CD4-positive, alpha-beta T cell (primary cell): ENCODE measurements at regions not wholly inside any gene's neighbourhood (a gene's known extent, or its start where the extent isn't known, plus 50 kb on each side); places are given as distances from the start of the nearest gene placed in this dataset.

Source experiments
- ATAC-seq: fragments of 200-7000 bp; cut with Tn5 transposase; one replicate; pipeline ENCODE4 v1.10.0; 2022; ENCODE audit warnings: mild to moderate bottlenecking; ENCODE audit not compliant: poor library complexity
- CTCF ChIA-PET: fragments of 350-600 bp; sonication (Branson Sonifier 250); formaldehyde crosslinking; loops from one replicate; lab custom pipeline; 2021; ENCODE audit warnings: antibody characterized with exemption, inconsistent platforms; lab: Charles Lee
- POLR2A ChIA-PET: fragments of 350-600 bp; sonication (Branson Sonifier 250); formaldehyde crosslinking; loops from one replicate; lab custom pipeline; 2021; ENCODE audit warnings: antibody characterized with exemption, inconsistent platforms; lab: Charles Lee
- DNase-seq, 14 experiments: peaks; one replicate each; pipeline ENCODE4 v3.0.0-alpha.2; 2013 to 2020; ENCODE audit warnings: mixed read lengths in 2 of 14
- H3K27ac ChIP-seq, 2 donors: one replicate each; pipeline versions ENCODE4 v1.5.1 to v1.7.0; 2013; ENCODE audit warnings: low read length in 2 of 2, low read depth in 1 of 2, mild to moderate bottlenecking in 1 of 2
- H3K27me3 ChIP-seq, 2 experiments: 1 replicate in 1 of 2; 2 replicates in 1 of 2; pipeline versions ENCODE4 v1.6.1 to v1.7.0; 2013; ENCODE audit warnings: low read length in 2 of 2, control low read depth in 1 of 2, mild to moderate bottlenecking in 1 of 2, moderate library complexity in 1 of 2; ENCODE audit not compliant: insufficient read depth in 2 of 2, control insufficient read depth in 1 of 2
- H3K36me3 ChIP-seq: one replicate; pipeline ENCODE4 v1.6.1; 2013; ENCODE audit warnings: low read length, control low read depth; ENCODE audit not compliant: insufficient read depth
- H3K4me1 ChIP-seq: one replicate; pipeline ENCODE4 v1.6.1; 2013; ENCODE audit warnings: low read length, control low read depth; ENCODE audit not compliant: insufficient read depth
- H3K4me3 ChIP-seq: one replicate; pipeline ENCODE4 v1.5.1; 2013; ENCODE audit warnings: mild to moderate bottlenecking, low read length, moderate library complexity
- H3K9me3 ChIP-seq, 2 experiments: 1 replicate in 1 of 2; 2 replicates in 1 of 2; pipeline versions ENCODE4 v1.6.1 to v1.7.0; 2013; ENCODE audit warnings: low read length in 2 of 2, mild to moderate bottlenecking in 2 of 2, control low read depth in 1 of 2, moderate library complexity in 1 of 2; ENCODE audit not compliant: control insufficient read depth in 1 of 2, insufficient read depth in 1 of 2
- H3K27ac Mint-ChIP-seq: one replicate; pipeline ENCODE4 v1.8.0; 2020; ENCODE audit warnings: mixed read lengths
- H3K27me3 Mint-ChIP-seq: one replicate; pipeline ENCODE4 v1.8.0; 2021; ENCODE audit warnings: mixed read lengths
- H3K36me3 Mint-ChIP-seq: one replicate; pipeline ENCODE4 v1.8.0; 2021; ENCODE audit warnings: low read depth, mixed read lengths
- H3K4me1 Mint-ChIP-seq: one replicate; pipeline ENCODE4 v1.8.0; 2021; ENCODE audit warnings: low read depth, mixed read lengths
- H3K4me3 Mint-ChIP-seq: one replicate; pipeline ENCODE4 v1.8.0; 2020; ENCODE audit warnings: mild to moderate bottlenecking, mixed read lengths
- H3K9me3 Mint-ChIP-seq: one replicate; pipeline ENCODE4 v1.8.0; 2020; ENCODE audit warnings: mixed read lengths
- intact Hi-C, 2 experiments: fragments of 100-400 bp; cut with DNase I in 1 of 2; cut with micrococcal nuclease in 1 of 2; formaldehyde crosslinking; loops; one replicate each; pipeline versions ENCODE4 v1.15.1 to v1.9.0; 2023 to 2025; cut with DNase I, micrococcal nuclease
- TF ChIP-seq, protein P1 (sequence below): fragments of 200-600 bp; IDR thresholded peaks from one replicate; pipeline ENCODE4 v1.8.0; 2022; ENCODE audit warnings: antibody characterized with exemption, mild to moderate bottlenecking

DNA sequence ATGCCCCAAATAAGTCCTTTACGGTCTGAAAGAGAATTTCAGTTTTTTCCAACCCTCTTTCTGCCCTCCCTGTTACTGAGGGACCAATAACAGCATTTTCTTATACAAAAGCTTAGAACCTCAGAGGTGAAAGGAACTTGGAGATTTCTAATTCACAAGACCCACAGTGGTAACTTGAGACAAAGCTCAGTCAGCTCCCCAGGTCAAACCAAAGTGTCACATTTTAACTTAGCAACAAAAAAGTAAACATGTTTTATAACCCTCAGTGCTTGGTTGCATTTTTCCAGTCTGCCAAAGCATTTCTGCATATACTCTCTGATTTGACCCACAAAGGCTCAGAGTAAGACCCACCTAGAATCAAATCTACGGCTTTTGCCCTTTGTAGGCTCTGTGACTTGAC is 415.2 kb downstream of the VRK1 start:
- Histone ChIP-seq H3K9me3 (no peaks in the 10 kb centered on the region), H3K36me3 (no peaks in the 10 kb centered on the region), H3K27ac (no peak overlapping the region), H3K27me3 (peaks cover 0 to 3% of the 10 kb centered on the region in 2 experiments), H3K4me1 (no peaks in the 10 kb centered on the region), H3K4me3 (no peak overlapping the region)
- ChIA-PET CTCF (no interaction called here), POLR2A (no interaction called here)
- Mint-ChIP-seq H3K4me3 (no peak overlapping the region), H3K27me3 (no peaks in the 10 kb centered on the region), H3K36me3 (no peaks in the 10 kb centered on the region), H3K4me1 (peaks cover 10% of the 10 kb centered on the region), H3K9me3 (no peaks in the 10 kb centered on the region), H3K27ac (no peak overlapping the region)
- intact Hi-C loops, result no loop called here
- TF ChIP-seq, protein P1, sequence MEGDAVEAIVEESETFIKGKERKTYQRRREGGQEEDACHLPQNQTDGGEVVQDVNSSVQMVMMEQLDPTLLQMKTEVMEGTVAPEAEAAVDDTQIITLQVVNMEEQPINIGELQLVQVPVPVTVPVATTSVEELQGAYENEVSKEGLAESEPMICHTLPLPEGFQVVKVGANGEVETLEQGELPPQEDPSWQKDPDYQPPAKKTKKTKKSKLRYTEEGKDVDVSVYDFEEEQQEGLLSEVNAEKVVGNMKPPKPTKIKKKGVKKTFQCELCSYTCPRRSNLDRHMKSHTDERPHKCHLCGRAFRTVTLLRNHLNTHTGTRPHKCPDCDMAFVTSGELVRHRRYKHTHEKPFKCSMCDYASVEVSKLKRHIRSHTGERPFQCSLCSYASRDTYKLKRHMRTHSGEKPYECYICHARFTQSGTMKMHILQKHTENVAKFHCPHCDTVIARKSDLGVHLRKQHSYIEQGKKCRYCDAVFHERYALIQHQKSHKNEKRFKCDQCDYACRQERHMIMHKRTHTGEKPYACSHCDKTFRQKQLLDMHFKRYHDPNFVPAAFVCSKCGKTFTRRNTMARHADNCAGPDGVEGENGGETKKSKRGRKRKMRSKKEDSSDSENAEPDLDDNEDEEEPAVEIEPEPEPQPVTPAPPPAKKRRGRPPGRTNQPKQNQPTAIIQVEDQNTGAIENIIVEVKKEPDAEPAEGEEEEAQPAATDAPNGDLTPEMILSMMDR, result no peak
- DNase-seq, result no peak
- ATAC-seq, result no peak

DNA sequence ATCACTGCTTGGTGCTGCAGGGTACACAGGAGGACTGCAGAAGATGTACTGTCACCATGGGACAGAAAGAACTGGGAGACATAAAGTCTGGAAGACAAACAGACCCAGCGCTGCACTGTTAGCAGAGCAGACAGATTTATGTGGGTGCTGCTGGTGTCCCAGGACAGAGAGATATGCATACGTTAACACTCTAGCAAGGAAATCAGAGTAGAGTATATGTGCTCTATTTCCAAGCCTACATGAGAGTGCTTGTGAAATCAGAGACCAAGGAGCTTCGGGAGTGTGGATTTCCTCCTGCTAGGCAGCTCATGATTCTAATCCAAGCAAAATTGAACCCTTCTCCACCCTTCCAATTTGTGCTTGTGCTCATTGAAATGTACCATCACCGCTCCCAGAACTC is 416.5 kb downstream of the VRK1 start:
- H3K9me3 Mint-ChIP-seq, result no peaks in the 10 kb centered on the region
- DNase-seq (no peak), ATAC-seq (no peak)
- ChIA-PET POLR2A (no interaction called here), CTCF (no interaction called here)
- Histone ChIP-seq H3K4me1 (peaks cover 10% of the 10 kb centered on the region), H3K27me3 (no peaks in the 10 kb centered on the region), H3K4me3 (no peak overlapping the region), H3K9me3 (peaks cover 0 to 1% of the 10 kb centered on the region in 2 experiments), H3K36me3 (no peaks in the 10 kb centered on the region), H3K27ac (no peak overlapping the region)
- no peaks in the 10 kb centered on the region for H3K36me3 Mint-ChIP-seq
- TF ChIP-seq, protein P1, result no peak
- no peak overlapping the region for H3K27ac Mint-ChIP-seq
- no peak overlapping the region for H3K4me3 Mint-ChIP-seq
- no peaks in the 10 kb centered on the region for H3K27me3 Mint-ChIP-seq
- peaks cover 20% of the 10 kb centered on the region for H3K4me1 Mint-ChIP-seq
- intact Hi-C loops, result no loop called here

DNA sequence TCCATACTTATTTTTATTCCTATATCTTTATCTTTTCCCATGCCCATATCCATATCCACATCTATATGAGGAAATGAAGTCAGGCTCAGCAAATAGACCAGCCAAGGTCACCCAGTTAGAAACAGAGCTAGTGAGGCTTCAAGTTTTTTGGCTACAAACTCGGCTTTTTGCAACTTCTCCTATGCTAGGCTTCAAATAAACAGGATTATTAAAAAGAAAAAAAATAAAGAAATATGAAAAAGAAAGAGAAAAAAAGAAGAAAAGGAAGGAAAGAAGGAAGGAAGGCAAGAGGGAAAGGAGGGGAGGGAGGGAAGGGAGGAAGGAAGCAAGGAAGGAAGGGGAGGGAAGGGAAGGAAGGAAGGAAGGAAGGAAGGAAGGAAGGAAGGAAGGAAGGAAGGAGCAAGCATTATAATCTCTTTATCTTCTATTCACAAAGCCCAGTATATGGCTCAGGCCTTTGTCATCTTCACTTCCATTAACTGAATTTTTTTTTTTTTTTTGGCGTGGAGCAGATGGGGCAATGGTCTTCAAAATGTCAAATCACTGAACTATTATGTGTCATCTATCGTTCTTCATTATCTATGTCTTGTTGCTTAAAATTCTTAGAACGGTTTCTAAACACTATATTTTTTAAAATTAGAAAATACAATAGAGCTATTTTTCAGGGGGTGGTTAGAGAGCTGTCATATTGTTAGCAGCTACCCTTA is 418.2 kb downstream of the VRK1 start:
- intact Hi-C loops, result no loop called here
- Mint-ChIP-seq H3K9me3 (no peaks in the 10 kb centered on the region), H3K36me3 (no peaks in the 10 kb centered on the region), H3K4me1 (peaks cover 31% of the 10 kb centered on the region), H3K4me3 (no peak overlapping the region), H3K27me3 (peaks cover 3% of the 10 kb centered on the region), H3K27ac (no peak overlapping the region)
- ChIA-PET CTCF (no interaction called here), POLR2A (no interaction called here)
- no peak overlapping the region for H3K27ac ChIP-seq
- no peak for DNase-seq
- H3K4me3 ChIP-seq, result no peak overlapping the region
- H3K27me3 ChIP-seq, result peaks cover 0 to 5% of the 10 kb centered on the region in 2 experiments
- H3K36me3 ChIP-seq, result no peaks in the 10 kb centered on the region
- peaks cover 23% of the 10 kb centered on the region for H3K4me1 ChIP-seq
- no peak for ATAC-seq
- H3K9me3 ChIP-seq, result peaks cover 0 to 6% of the 10 kb centered on the region in 2 experiments
- TF ChIP-seq, protein P1, result no peak
